ENCODE measurements at regions not wholly inside any gene's neighbourhood (a gene's known extent, or its start where the extent isn't known, plus 50 kb on each side); places are given as distances from the start of the nearest gene placed in this dataset.

- no peak overlapping the region for H3K4me3 ChIP-seq (ENCODE audit: low read depth, low read length)
- peaks cover 6% of the 10 kb centered on the region for H3K9me3 ChIP-seq (ENCODE audit: control insufficient read depth, insufficient read depth, low read depth, low read length)
- no peak overlapping the region for H3K27ac ChIP-seq (ENCODE audit: low read depth, low read length)
- H3K4me1 ChIP-seq (ENCODE audit: control insufficient read depth, insufficient read depth, low read length) = no peaks in the 10 kb centered on the region
- H3K27me3 ChIP-seq (ENCODE audit: control insufficient read depth, insufficient read depth, low read length) = no peaks in the 10 kb centered on the region
- no peak overlapping the region for H3K9ac ChIP-seq (ENCODE audit: low read length)
- no peaks in the 10 kb centered on the region for H3K36me3 ChIP-seq (ENCODE audit: control insufficient read depth, insufficient read depth, low read length)
Measured at GRCh38 chr10:14468023-14468441, 137.3 kb upstream of the FRMD4A start.

- Histone ChIP-seq H3K27ac (ENCODE audit: low read depth, low read length) (no peak overlapping the region), H3K9ac (ENCODE audit: low read length) (no peak overlapping the region), H3K4me1 (ENCODE audit: control insufficient read depth, insufficient read depth, low read length) (no peaks in the 10 kb centered on the region), H3K36me3 (ENCODE audit: control insufficient read depth, insufficient read depth, low read length) (no peaks in the 10 kb centered on the region), H3K9me3 (ENCODE audit: control insufficient read depth, insufficient read depth, low read depth, low read length) (peaks cover 10% of the 10 kb centered on the region), H3K4me3 (ENCODE audit: low read depth, low read length) (no peak overlapping the region), H3K27me3 (ENCODE audit: control insufficient read depth, insufficient read depth, low read length) (no peaks in the 10 kb centered on the region)
Measured at GRCh38 chr10:14466257-14466656, 135.5 kb upstream of the FRMD4A start.

GRCh38 chr10:14460447-14460846 lies 129.7 kb upstream of the FRMD4A start:
- H3K9ac ChIP-seq (ENCODE audit: low read length) = no peak overlapping the region
- H3K27me3 ChIP-seq (ENCODE audit: control insufficient read depth, insufficient read depth, low read length) = no peaks in the 10 kb centered on the region
- no peak overlapping the region for H3K27ac ChIP-seq (ENCODE audit: low read depth, low read length)
- H3K36me3 ChIP-seq (ENCODE audit: control insufficient read depth, insufficient read depth, low read length) = no peaks in the 10 kb centered on the region
- peaks cover 26% of the 10 kb centered on the region for H3K9me3 ChIP-seq (ENCODE audit: control insufficient read depth, insufficient read depth, low read depth, low read length)
- H3K4me3 ChIP-seq (ENCODE audit: low read depth, low read length) = no peak overlapping the region
- H3K4me1 ChIP-seq (ENCODE audit: control insufficient read depth, insufficient read depth, low read length) = no peaks in the 10 kb centered on the region

- peaks cover 26% of the 10 kb centered on the region for H3K9me3 ChIP-seq (ENCODE audit: control insufficient read depth, insufficient read depth, low read depth, low read length)
- H3K9ac ChIP-seq (ENCODE audit: low read length) = no peak overlapping the region
- no peak overlapping the region for H3K4me3 ChIP-seq (ENCODE audit: low read depth, low read length)
- no peaks in the 10 kb centered on the region for H3K36me3 ChIP-seq (ENCODE audit: control insufficient read depth, insufficient read depth, low read length)
- no peaks in the 10 kb centered on the region for H3K27me3 ChIP-seq (ENCODE audit: control insufficient read depth, insufficient read depth, low read length)
- H3K4me1 ChIP-seq (ENCODE audit: control insufficient read depth, insufficient read depth, low read length) = no peaks in the 10 kb centered on the region
- no peak overlapping the region for H3K27ac ChIP-seq (ENCODE audit: low read depth, low read length)
Measured at GRCh38 chr10:14459665-14460064, 128.9 kb upstream of the FRMD4A start.

GRCh38 chr10:14456870-14457266 lies 126.1 kb upstream of the FRMD4A start:
- no peak overlapping the region for H3K4me3 ChIP-seq (ENCODE audit: low read depth, low read length)
- no peak overlapping the region for H3K27ac ChIP-seq (ENCODE audit: low read depth, low read length)
- no peak overlapping the region for H3K9ac ChIP-seq (ENCODE audit: low read length)

GRCh38 chr10:14456218-14456869 lies 125.6 kb upstream of the FRMD4A start:
- Histone ChIP-seq H3K27ac (ENCODE audit: low read depth, low read length) (no peak overlapping the region), H3K9ac (ENCODE audit: low read length) (no peak overlapping the region), H3K27me3 (ENCODE audit: control insufficient read depth, insufficient read depth, low read length) (no peaks in the 10 kb centered on the region), H3K4me3 (ENCODE audit: low read depth, low read length) (no peak overlapping the region), H3K9me3 (ENCODE audit: control insufficient read depth, insufficient read depth, low read depth, low read length) (peaks cover 18% of the 10 kb centered on the region), H3K4me1 (ENCODE audit: control insufficient read depth, insufficient read depth, low read length) (no peaks in the 10 kb centered on the region), H3K36me3 (ENCODE audit: control insufficient read depth, insufficient read depth, low read length) (no peaks in the 10 kb centered on the region)

More at GRCh38 chr10:14456870-14457266, 126.1 kb upstream of the FRMD4A start:
- Histone ChIP-seq H3K36me3 (ENCODE audit: control insufficient read depth, insufficient read depth, low read length) (no peaks in the 10 kb centered on the region), H3K27me3 (ENCODE audit: control insufficient read depth, insufficient read depth, low read length) (no peaks in the 10 kb centered on the region), H3K4me1 (ENCODE audit: control insufficient read depth, insufficient read depth, low read length) (no peaks in the 10 kb centered on the region), H3K9me3 (ENCODE audit: control insufficient read depth, insufficient read depth, low read depth, low read length) (peaks cover 18% of the 10 kb centered on the region)

- Histone ChIP-seq H3K4me3 (ENCODE audit: low read depth, low read length) (no peak overlapping the region), H3K4me1 (ENCODE audit: control insufficient read depth, insufficient read depth, low read length) (no peaks in the 10 kb centered on the region), H3K27ac (ENCODE audit: low read depth, low read length) (no peak overlapping the region), H3K36me3 (ENCODE audit: control insufficient read depth, insufficient read depth, low read length) (no peaks in the 10 kb centered on the region), H3K27me3 (ENCODE audit: control insufficient read depth, insufficient read depth, low read length) (no peaks in the 10 kb centered on the region), H3K9me3 (ENCODE audit: control insufficient read depth, insufficient read depth, low read depth, low read length) (peaks cover 18% of the 10 kb centered on the region), H3K9ac (ENCODE audit: low read length) (no peak overlapping the region)
Measured at GRCh38 chr10:14454629-14455028, 123.9 kb upstream of the FRMD4A start.

- Histone ChIP-seq H3K4me3 (ENCODE audit: low read depth, low read length) (no peak overlapping the region), H3K27me3 (ENCODE audit: control insufficient read depth, insufficient read depth, low read length) (no peaks in the 10 kb centered on the region)
Measured at GRCh38 chr10:14454206-14454605, 123.5 kb upstream of the FRMD4A start.

GRCh38 chr10:14453593-14453992 lies 122.9 kb upstream of the FRMD4A start:
- Histone ChIP-seq H3K36me3 (ENCODE audit: control insufficient read depth, insufficient read depth, low read length) (no peaks in the 10 kb centered on the region), H3K27me3 (ENCODE audit: control insufficient read depth, insufficient read depth, low read length) (no peaks in the 10 kb centered on the region)

More at GRCh38 chr10:14454206-14454605, 123.5 kb upstream of the FRMD4A start:
- H3K9ac ChIP-seq (ENCODE audit: low read length) = no peak overlapping the region
- H3K27ac ChIP-seq (ENCODE audit: low read depth, low read length) = no peak overlapping the region
- no peaks in the 10 kb centered on the region for H3K36me3 ChIP-seq (ENCODE audit: control insufficient read depth, insufficient read depth, low read length)
- peaks cover 18% of the 10 kb centered on the region for H3K9me3 ChIP-seq (ENCODE audit: control insufficient read depth, insufficient read depth, low read depth, low read length)
- no peaks in the 10 kb centered on the region for H3K4me1 ChIP-seq (ENCODE audit: control insufficient read depth, insufficient read depth, low read length)

GRCh38 chr10:14451341-14451740 lies 120.6 kb upstream of the FRMD4A start:
- Histone ChIP-seq H3K27ac (ENCODE audit: low read depth, low read length) (no peak overlapping the region), H3K4me3 (ENCODE audit: low read depth, low read length) (no peak overlapping the region), H3K36me3 (ENCODE audit: control insufficient read depth, insufficient read depth, low read length) (no peaks in the 10 kb centered on the region), H3K9me3 (ENCODE audit: control insufficient read depth, insufficient read depth, low read depth, low read length) (no peaks in the 10 kb centered on the region), H3K4me1 (ENCODE audit: control insufficient read depth, insufficient read depth, low read length) (no peaks in the 10 kb centered on the region), H3K9ac (ENCODE audit: low read length) (no peak overlapping the region), H3K27me3 (ENCODE audit: control insufficient read depth, insufficient read depth, low read length) (no peaks in the 10 kb centered on the region)

More at GRCh38 chr10:14453593-14453992, 122.9 kb upstream of the FRMD4A start:
- H3K27ac ChIP-seq (ENCODE audit: low read depth, low read length) = no peak overlapping the region
- peaks cover 13% of the 10 kb centered on the region for H3K9me3 ChIP-seq (ENCODE audit: control insufficient read depth, insufficient read depth, low read depth, low read length)
- no peaks in the 10 kb centered on the region for H3K4me1 ChIP-seq (ENCODE audit: control insufficient read depth, insufficient read depth, low read length)
- no peak overlapping the region for H3K9ac ChIP-seq (ENCODE audit: low read length)
- H3K4me3 ChIP-seq (ENCODE audit: low read depth, low read length) = no peak overlapping the region

- Histone ChIP-seq H3K27ac (ENCODE audit: low read depth, low read length) (no peak overlapping the region), H3K9me3 (ENCODE audit: control insufficient read depth, insufficient read depth, low read depth, low read length) (no peaks in the 10 kb centered on the region), H3K4me3 (ENCODE audit: low read depth, low read length) (no peak overlapping the region), H3K9ac (ENCODE audit: low read length) (no peak overlapping the region), H3K4me1 (ENCODE audit: control insufficient read depth, insufficient read depth, low read length) (no peaks in the 10 kb centered on the region), H3K36me3 (ENCODE audit: control insufficient read depth, insufficient read depth, low read length) (no peaks in the 10 kb centered on the region), H3K27me3 (ENCODE audit: control insufficient read depth, insufficient read depth, low read length) (no peaks in the 10 kb centered on the region)
Measured at GRCh38 chr10:14450041-14450491, 119.3 kb upstream of the FRMD4A start.

All from HUES6 (cell line).